Progenitor cell of endocrine pancreas (in vitro differentiated cells): ENCODE measurements at regions not wholly inside any gene's neighbourhood (a gene's known extent, or its start where the extent isn't known, plus 50 kb on each side); places are given as distances from the start of the nearest gene placed in this dataset.

Source experiments
- DNase-seq: peaks from one replicate; pipeline ENCODE4 v3.0.0; 2021; ENCODE audit warnings: low spot score; ENCODE audit not compliant: unreplicated experiment
- H3K27ac Mint-ChIP-seq: 2 replicates; pipeline ENCODE4 v1.8.0; 2021; ENCODE audit warnings: mild to moderate bottlenecking, moderate library complexity, mixed read lengths
- H3K27me3 Mint-ChIP-seq: 2 replicates; pipeline ENCODE4 v1.8.0; 2021; ENCODE audit warnings: mixed read lengths
- H3K36me3 Mint-ChIP-seq: 2 replicates; pipeline ENCODE4 v1.8.0; 2022; ENCODE audit warnings: mixed read lengths; ENCODE audit not compliant: insufficient read depth
- H3K4me1 Mint-ChIP-seq: 2 replicates; pipeline ENCODE4 v1.8.0; 2021; ENCODE audit warnings: low read depth, mixed read lengths
- H3K4me3 Mint-ChIP-seq: 2 replicates; pipeline ENCODE4 v1.8.0; 2021; ENCODE audit warnings: low read depth, mild to moderate bottlenecking, moderate library complexity, mixed read lengths
- H3K9me3 Mint-ChIP-seq: 2 replicates; pipeline ENCODE4 v1.8.0; 2021; ENCODE audit warnings: low read depth, mixed read lengths
- TF ChIP-seq, protein P1 (sequence below): fragments of 200-600 bp; sonication (generic); IDR thresholded peaks from one replicate; pipeline ENCODE4 v1.5.0; 2021; ENCODE audit warnings: antibody characterized with exemption, mild to moderate bottlenecking; ENCODE audit not compliant: unreplicated experiment

- Mint-ChIP-seq H3K36me3 (no peaks in the 10 kb centered on the region), H3K4me1 (no peaks in the 10 kb centered on the region), H3K27me3 (peaks cover under 1% of the 10 kb centered on the region), H3K4me3 (no peak overlapping the region), H3K9me3 (no peaks in the 10 kb centered on the region), H3K27ac (no peak overlapping the region)
- TF ChIP-seq, protein P1, sequence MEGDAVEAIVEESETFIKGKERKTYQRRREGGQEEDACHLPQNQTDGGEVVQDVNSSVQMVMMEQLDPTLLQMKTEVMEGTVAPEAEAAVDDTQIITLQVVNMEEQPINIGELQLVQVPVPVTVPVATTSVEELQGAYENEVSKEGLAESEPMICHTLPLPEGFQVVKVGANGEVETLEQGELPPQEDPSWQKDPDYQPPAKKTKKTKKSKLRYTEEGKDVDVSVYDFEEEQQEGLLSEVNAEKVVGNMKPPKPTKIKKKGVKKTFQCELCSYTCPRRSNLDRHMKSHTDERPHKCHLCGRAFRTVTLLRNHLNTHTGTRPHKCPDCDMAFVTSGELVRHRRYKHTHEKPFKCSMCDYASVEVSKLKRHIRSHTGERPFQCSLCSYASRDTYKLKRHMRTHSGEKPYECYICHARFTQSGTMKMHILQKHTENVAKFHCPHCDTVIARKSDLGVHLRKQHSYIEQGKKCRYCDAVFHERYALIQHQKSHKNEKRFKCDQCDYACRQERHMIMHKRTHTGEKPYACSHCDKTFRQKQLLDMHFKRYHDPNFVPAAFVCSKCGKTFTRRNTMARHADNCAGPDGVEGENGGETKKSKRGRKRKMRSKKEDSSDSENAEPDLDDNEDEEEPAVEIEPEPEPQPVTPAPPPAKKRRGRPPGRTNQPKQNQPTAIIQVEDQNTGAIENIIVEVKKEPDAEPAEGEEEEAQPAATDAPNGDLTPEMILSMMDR, result no peak
- DNase-seq, result no peak
These were observed 261.7 kb downstream of the FGF9 start for GRCh38 chr13:21932578-21932977.

DNA sequence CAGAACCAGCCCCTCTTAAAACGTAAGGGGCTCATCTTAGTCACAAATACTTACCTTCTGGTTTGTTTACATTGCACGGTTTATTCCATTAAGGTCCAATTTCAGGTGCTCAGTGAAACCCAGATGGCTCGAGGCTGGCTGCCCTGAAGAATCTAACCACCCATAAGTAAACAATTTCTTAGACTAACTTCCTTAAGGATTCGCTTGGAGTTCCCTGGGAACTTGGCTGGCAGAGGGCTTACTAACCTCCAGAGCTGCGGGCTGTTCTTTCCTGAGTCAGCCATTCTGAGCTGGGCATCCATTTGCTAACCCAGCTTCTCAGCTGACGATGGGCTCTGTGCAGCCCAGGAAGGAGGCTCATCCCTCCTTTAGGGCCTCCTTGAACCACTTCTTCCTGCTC, 262.1 kb downstream of the FGF9 start:
- DNase-seq, result no peak
- no peak overlapping the region for H3K4me3 Mint-ChIP-seq
- no peaks in the 10 kb centered on the region for H3K4me1 Mint-ChIP-seq
- H3K9me3 Mint-ChIP-seq, result no peaks in the 10 kb centered on the region
- H3K27ac Mint-ChIP-seq, result no peak overlapping the region
- no peaks in the 10 kb centered on the region for H3K36me3 Mint-ChIP-seq
- peaks cover 4% of the 10 kb centered on the region for H3K27me3 Mint-ChIP-seq
- TF ChIP-seq, protein P1, result no peak

DNA sequence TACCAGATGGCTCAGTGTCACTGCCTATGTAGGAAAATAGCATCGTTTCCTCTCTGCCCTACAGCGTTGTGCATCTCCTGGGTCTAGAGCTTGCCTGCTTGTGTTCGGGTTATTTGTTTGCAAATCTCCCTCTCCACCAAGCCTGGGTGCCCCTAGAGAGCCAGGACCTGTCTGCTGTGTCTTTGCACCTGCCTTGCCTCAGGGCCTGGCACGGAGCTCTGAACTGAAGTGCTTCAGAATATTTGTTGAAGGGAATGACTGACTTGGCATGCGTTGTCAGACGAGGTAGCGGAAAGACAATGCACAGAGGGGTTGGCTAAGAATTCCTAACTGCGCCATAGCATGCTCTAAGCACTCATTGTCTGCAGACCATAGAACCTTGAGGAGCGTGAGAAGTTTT, 263.4 kb downstream of the FGF9 start:
- Mint-ChIP-seq H3K27ac (no peak overlapping the region), H3K27me3 (peaks cover 9% of the 10 kb centered on the region), H3K36me3 (no peaks in the 10 kb centered on the region), H3K9me3 (no peaks in the 10 kb centered on the region), H3K4me3 (no peak overlapping the region), H3K4me1 (peaks cover 4% of the 10 kb centered on the region)
- no peak for DNase-seq
- TF ChIP-seq, protein P1, result no peak

DNA sequence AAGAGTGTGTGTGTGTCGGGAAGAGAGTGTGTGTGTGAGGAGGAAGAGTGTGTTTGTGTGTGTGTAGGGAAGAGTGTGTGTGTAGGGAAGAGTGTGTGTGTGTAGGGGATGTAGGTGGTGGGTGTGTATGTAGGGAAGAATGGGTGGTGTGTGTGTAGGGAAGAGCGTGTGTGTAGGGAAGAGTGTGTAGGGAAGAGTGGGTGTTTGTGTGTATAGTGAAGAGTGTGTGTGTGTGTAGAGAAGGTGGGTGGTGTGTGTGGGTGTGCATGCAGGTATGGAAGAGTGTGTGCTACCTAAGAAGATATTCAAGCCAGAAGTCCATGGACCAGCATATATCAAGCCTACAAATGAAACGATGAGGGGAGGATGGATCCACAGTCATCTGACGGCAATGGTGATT, 265.8 kb downstream of the FGF9 start:
- Mint-ChIP-seq H3K9me3 (no peaks in the 10 kb centered on the region), H3K27ac (no peak overlapping the region), H3K27me3 (peaks cover 9% of the 10 kb centered on the region), H3K4me3 (no peak overlapping the region), H3K36me3 (no peaks in the 10 kb centered on the region), H3K4me1 (peaks cover 4% of the 10 kb centered on the region)
- TF ChIP-seq, protein P1, result no peak
- DNase-seq, result no peak

DNA sequence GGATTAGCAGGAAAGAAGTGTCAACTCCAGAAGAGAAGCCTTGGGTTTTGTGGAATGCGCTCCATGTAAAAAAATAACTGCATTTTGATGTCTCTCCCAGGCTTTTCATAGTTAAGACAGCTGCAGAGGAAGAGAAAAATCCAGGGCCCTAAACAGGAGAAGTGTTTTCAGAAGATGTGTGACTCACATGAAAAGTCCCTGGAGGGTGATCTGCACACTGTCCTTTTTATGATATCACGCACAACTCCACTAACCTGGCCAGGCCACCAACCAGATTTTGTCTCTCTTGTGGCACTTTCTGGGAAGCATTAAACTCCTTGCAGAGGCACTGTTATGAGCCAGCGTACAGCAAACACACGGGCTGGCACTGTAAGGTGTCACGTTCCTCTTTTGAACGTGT, 267.3 kb downstream of the FGF9 start:
- DNase-seq, result no peak
- Mint-ChIP-seq H3K4me1 (peaks cover 4% of the 10 kb centered on the region), H3K4me3 (no peak overlapping the region), H3K9me3 (no peaks in the 10 kb centered on the region), H3K27ac (no peak overlapping the region), H3K27me3 (peaks cover 9% of the 10 kb centered on the region), H3K36me3 (no peaks in the 10 kb centered on the region)
- TF ChIP-seq, protein P1, result no peak
